H1 (cell line): ENCODE measurements at regions not wholly inside any gene's neighbourhood (a gene's known extent, or its start where the extent isn't known, plus 50 kb on each side); places are given as distances from the start of the nearest gene placed in this dataset.

Experiments used
- BRCA1 ChIP-seq: IDR thresholded peaks from 2 replicates; pipeline ENCODE4 v1.6.1; 2012; ENCODE audit warnings: low read depth, low read length, improper control_type of control experiment
- CTBP2 ChIP-seq: IDR thresholded peaks from 2 replicates; pipeline ENCODE4 v1.7.0; 2011; ENCODE audit warnings: borderline replicate concordance, mild to moderate bottlenecking, moderate library complexity, mixed read lengths, low read length; ENCODE audit not compliant: insufficient read depth, insufficient read length
- JUN ChIP-seq: IDR thresholded peaks from 2 replicates; pipeline ENCODE4 v1.6.1; 2011; ENCODE audit warnings: low read depth, mild to moderate bottlenecking, improper control_type of control experiment, low read length
- TAF7 ChIP-seq: optimal IDR thresholded peaks from 2 replicates; pipeline ENCODE3; 2011; ENCODE audit warnings: low read depth, mild to moderate bottlenecking, inconsistent platforms, low read length, moderate library complexity, borderline replicate concordance

- TF ChIP-seq BRCA1 (no peak), JUN (no peak), TAF7 (no peak), CTBP2 (no peak)
These were observed 108.8 kb downstream of the EFNB1 start (continued) for GRCh38 chrX:68937581-68937980.
